Sigmoid colon (tissue), 6 donors: ENCODE measurements at regions not wholly inside any gene's neighbourhood (a gene's known extent, or its start where the extent isn't known, plus 50 kb on each side); places are given as distances from the start of the nearest gene placed in this dataset.
"Not testable (repeated sequence)": the region's sequence is repeated elsewhere in the genome, so short reads cannot be mapped to it uniquely, and the experiment has no call there.

Source experiments
- DNase-seq: peaks from one replicate; pipeline ENCODE4 v3.0.0-alpha.2; 2019
- H3K27ac ChIP-seq, 4 donors: fragments of 200-600 bp; sonication (generic); one replicate each; pipeline ENCODE4 v1.5.1; 2016 to 2019; ENCODE audit warnings: mild to moderate bottlenecking in 1 of 4
- H3K27me3 ChIP-seq, 3 donors: fragments of 200-600 bp; sonication (generic); one replicate each; pipeline ENCODE4 v1.5.1; 2019; ENCODE audit warnings: mild to moderate bottlenecking in 1 of 3
- H3K36me3 ChIP-seq, 4 donors: fragments of 200-600 bp; sonication (generic); one replicate each; pipeline ENCODE4 v1.5.1; 2016 to 2019
- H3K4me1 ChIP-seq, 4 donors: fragments of 200-600 bp; sonication (generic); one replicate each; pipeline ENCODE4 v1.5.1; 2017 to 2019
- H3K4me3 ChIP-seq, 4 donors: fragments of 200-600 bp; sonication (generic); one replicate each; pipeline ENCODE4 v1.5.1; 2017 to 2019; ENCODE audit warnings: mild to moderate bottlenecking in 2 of 4, moderate library complexity in 1 of 4
- H3K9me3 ChIP-seq, 4 donors: fragments of 200-600 bp in 3 of 4; sonication (generic) in 3 of 4; one replicate each; pipeline versions ENCODE4 v1.5.1 to v1.6.1; 2013 to 2019
- CTCF ChIP-seq, 4 experiments: fragments of 450-650 bp in 3 of 4; fragments of 200-600 bp in 1 of 4; IDR thresholded peaks; one replicate each; pipeline ENCODE4 v1.5.1; 2016 to 2019; ENCODE audit warnings: antibody characterized with exemption in 4 of 4, mild to moderate bottlenecking in 3 of 4, moderate library complexity in 2 of 4
- EP300 ChIP-seq, 4 donors: sonication (generic); formaldehyde crosslinking; IDR thresholded peaks; one replicate each; pipeline ENCODE4 v1.6.1; 2017; ENCODE audit warnings: antibody characterized with exemption in 4 of 4
- POLR2A ChIP-seq, 2 donors: fragments of 450-650 bp; IDR thresholded peaks; one replicate each; pipeline ENCODE4 v1.6.1; 2016; ENCODE audit warnings: antibody characterized with exemption in 2 of 2, mild to moderate bottlenecking in 2 of 2, moderate library complexity in 2 of 2
- POLR2AphosphoS5 ChIP-seq, 4 donors: sonication (generic); formaldehyde crosslinking; IDR thresholded peaks; one replicate each; pipeline ENCODE4 v1.6.1; 2017; ENCODE audit warnings: antibody characterized with exemption in 4 of 4
- WGBS, 2 donors: extraction: QIAGEN DNeasy Blood & Tissue Kit; methylation state at CpG; one replicate each; pipeline ENCODE4 v1.1.7; 2013; 5-methylcytosine and 5-hydroxymethylcytosine counted together
- intact Hi-C: fragments of 100-400 bp; cut with DNase I; formaldehyde crosslinking; loops from one replicate; pipeline ENCODE4 v1.15.1; 2023
- donor health status: healthy with polysubstance abuse.
- donor health status: healthy.

GRCh38 chr12:34304001-34304400 lies 281.7 kb downstream of the ALG10 start:
- intact Hi-C loops = no loop called here
- H3K4me3 ChIP-seq = no peak overlapping the region
- H3K9me3 ChIP-seq = peaks cover 0 to 33% (median 0%) of the 10 kb centered on the region in 4 donors
- H3K4me1 ChIP-seq = no peaks in the 10 kb centered on the region
- no peaks in the 10 kb centered on the region for H3K27me3 ChIP-seq
- DNase-seq = no peak
- H3K36me3 ChIP-seq = no peaks in the 10 kb centered on the region
- no peak overlapping the region for H3K27ac ChIP-seq
- 80 to 85% methylated on average over 18 of the region's 18 CpGs for WGBS, 2 donors
- TF ChIP-seq EP300 (IDR thresholded peaks at IDR 0.05) = no peak
- TF ChIP-seq POLR2AphosphoS5 (IDR thresholded peaks at IDR 0.05) = no peak
- TF ChIP-seq POLR2A (IDR thresholded peaks at IDR 0.05) = no peak
- TF ChIP-seq CTCF (IDR thresholded peaks at IDR 0.05) = no peak

GRCh38 chr12:34304546-34304945 lies 282.2 kb downstream of the ALG10 start:
- H3K4me1 ChIP-seq = no peaks in the 10 kb centered on the region
- DNase-seq = no peak
- 86 to 90% methylated on average over 13 of the region's 13 CpGs for WGBS, 2 donors
- intact Hi-C loops = no loop called here
- no peak overlapping the region for H3K27ac ChIP-seq
- no peak for TF ChIP-seq POLR2A (IDR thresholded peaks at IDR 0.05)
- no peak for TF ChIP-seq CTCF (IDR thresholded peaks at IDR 0.05)
- TF ChIP-seq EP300 (IDR thresholded peaks at IDR 0.05) = no peak
- TF ChIP-seq POLR2AphosphoS5 (IDR thresholded peaks at IDR 0.05) = no peak
- H3K36me3 ChIP-seq = no peaks in the 10 kb centered on the region
- H3K9me3 ChIP-seq = peaks cover 0 to 33% (median 0%) of the 10 kb centered on the region in 4 donors
- H3K27me3 ChIP-seq = no peaks in the 10 kb centered on the region
- H3K4me3 ChIP-seq = no peak overlapping the region

- no peak overlapping the region for H3K27ac ChIP-seq
- no peaks in the 10 kb centered on the region for H3K36me3 ChIP-seq
- intact Hi-C loops = no loop called here
- no peaks in the 10 kb centered on the region for H3K4me1 ChIP-seq
- 84 to 90% methylated on average over 21 of the region's 21 CpGs for WGBS, 2 donors
- no peak overlapping the region for H3K4me3 ChIP-seq
- no peak for DNase-seq
- no peaks in the 10 kb centered on the region for H3K27me3 ChIP-seq
- peaks cover 0 to 33% (median 0%) of the 10 kb centered on the region in 4 donors for H3K9me3 ChIP-seq
- TF ChIP-seq POLR2A (IDR thresholded peaks at IDR 0.05) = no peak
- no peak for TF ChIP-seq CTCF (IDR thresholded peaks at IDR 0.05)
Measured at GRCh38 chr12:34305176-34305575, 282.9 kb downstream of the ALG10 start.

GRCh38 chr12:34306133-34306830 lies 284.0 kb downstream of the ALG10 start:
- TF ChIP-seq EP300 (IDR thresholded peaks at IDR 0.05) (no peak), POLR2A (IDR thresholded peaks at IDR 0.05) (no peak), CTCF (IDR thresholded peaks at IDR 0.05) (no peak), POLR2AphosphoS5 (IDR thresholded peaks at IDR 0.05) (no peak)
- no peaks in the 10 kb centered on the region for H3K27me3 ChIP-seq
- no peaks in the 10 kb centered on the region for H3K4me1 ChIP-seq
- H3K36me3 ChIP-seq = no peaks in the 10 kb centered on the region
- DNase-seq = no peak
- WGBS, 2 donors = 81 to 89% methylated on average over 21 of the region's 21 CpGs
- H3K27ac ChIP-seq = no peak overlapping the region
- intact Hi-C loops = no loop called here
- H3K4me3 ChIP-seq = no peak overlapping the region
- H3K9me3 ChIP-seq = peaks cover 0 to 29% (median 0%) of the 10 kb centered on the region in 4 donors

GRCh38 chr12:34309806-34310804 lies 287.8 kb downstream of the ALG10 start:
- H3K4me3 ChIP-seq, DNase-seq, H3K4me1 ChIP-seq, intact Hi-C loops, H3K27ac ChIP-seq, H3K27me3 ChIP-seq, H3K36me3 ChIP-seq: not testable (repeated sequence)
- peaks cover 0 to 23% (median 0%) of the 10 kb centered on the region in 4 donors for H3K9me3 ChIP-seq
- WGBS, 2 donors = 85 to 90% methylated on average over 32 of the region's 32 CpGs
